ENCODE measurements at regions not wholly inside any gene's neighbourhood (a gene's known extent, or its start where the extent isn't known, plus 50 kb on each side); places are given as distances from the start of the nearest gene placed in this dataset.
"Not testable (repeated sequence)": the region's sequence is repeated elsewhere in the genome, so short reads cannot be mapped to it uniquely, and the experiment has no call there.

DNA sequence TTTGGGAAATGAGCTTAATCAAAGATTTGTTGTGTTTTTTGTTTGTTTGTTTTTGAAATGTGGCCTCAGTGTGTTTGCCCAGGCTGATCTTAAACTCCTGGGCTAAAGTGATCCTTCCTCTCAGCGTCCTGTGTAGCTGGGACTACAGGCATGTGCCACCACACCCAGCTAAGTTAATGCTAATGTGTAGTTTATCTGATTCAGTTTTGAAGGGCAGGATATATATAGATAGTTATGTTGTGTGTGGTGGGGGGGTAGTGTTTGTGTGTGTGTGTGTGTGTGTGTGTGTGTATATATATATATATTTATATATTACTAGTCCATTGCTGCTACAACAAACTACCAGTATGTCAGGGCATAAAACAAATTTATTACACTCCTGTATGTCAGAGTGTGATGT, 108.1 kb upstream of the PTPN20 start:
- DNase-seq (ENCODE audit: low spot score), result not testable (repeated sequence)

DNA sequence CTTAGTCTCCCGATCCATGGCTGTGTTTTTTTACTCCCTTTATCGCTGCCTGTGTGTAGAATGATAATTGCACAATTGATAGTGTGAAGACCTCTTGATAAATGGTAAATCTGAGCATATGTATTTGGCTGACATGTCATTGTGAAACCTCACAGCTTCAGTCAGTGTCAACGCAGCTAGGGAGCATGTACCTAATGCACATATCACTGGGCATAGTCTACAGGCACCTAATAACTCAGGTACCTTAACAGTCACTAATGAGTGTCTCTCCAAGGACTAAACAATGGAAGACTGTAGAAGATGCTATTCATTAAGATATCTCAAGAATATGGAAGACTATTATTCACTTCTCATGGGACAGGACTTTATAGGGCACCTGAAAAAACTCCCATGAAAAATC, 101.0 kb upstream of the PTPN20 start:
- not testable (repeated sequence) for DNase-seq (ENCODE audit: low spot score)

DNA sequence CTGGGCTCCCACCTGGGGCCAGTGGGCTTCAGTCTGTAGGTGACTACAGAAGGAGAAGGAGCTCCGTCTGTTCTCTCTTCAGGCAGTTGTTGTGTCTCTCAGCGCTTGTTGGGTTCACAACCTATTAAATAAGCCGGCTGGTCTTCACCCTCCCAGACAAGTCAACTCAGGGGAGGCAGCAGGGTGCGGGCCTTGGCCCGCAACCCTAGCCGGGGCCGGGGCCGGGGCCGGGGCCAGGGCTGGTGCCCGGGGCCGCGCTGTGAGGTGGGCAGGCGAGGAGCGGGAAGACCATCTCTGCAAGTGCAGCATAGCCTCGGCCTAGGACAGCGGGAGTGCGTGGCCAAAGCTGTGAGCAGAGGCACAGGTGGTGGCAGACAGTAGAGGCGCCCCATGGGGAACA, 95.1 kb upstream of the PTPN20 start:
- DNase-seq (ENCODE audit: low spot score), result not testable (repeated sequence)

DNA sequence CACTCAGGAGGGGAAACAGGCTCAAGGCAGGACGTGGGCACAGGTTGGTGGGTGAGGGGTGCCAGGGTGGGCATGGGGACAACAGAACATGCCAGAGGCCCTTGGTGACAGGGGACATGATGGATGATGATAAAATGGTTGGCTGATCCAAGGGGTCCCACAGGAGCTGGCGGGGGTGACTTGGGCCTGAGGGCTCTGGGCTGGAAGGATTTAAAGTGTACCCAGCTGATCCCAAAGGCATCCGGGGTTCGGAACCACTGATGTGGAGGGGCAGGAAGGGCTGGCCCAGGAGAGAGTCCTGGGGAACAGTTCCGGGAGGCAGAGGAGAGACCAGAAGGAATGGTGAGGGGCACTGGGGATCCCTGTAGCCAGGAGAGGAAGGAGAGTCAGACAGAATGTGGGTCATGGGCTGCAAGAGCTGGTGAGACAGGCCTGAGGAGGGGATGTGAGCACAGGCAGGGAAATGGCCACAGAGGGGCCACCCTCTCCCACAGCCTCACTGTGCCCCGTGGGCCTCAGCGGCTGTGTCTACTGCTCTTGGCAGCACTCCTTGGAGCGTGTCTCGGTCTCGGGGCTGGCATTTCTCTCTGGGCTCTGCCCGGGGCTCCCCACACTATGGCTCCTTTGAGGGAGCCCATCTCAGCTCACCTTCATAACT, 70.7 kb upstream of the PTPN20 start:
- not testable (repeated sequence) for DNase-seq (ENCODE audit: low spot score)

DNA sequence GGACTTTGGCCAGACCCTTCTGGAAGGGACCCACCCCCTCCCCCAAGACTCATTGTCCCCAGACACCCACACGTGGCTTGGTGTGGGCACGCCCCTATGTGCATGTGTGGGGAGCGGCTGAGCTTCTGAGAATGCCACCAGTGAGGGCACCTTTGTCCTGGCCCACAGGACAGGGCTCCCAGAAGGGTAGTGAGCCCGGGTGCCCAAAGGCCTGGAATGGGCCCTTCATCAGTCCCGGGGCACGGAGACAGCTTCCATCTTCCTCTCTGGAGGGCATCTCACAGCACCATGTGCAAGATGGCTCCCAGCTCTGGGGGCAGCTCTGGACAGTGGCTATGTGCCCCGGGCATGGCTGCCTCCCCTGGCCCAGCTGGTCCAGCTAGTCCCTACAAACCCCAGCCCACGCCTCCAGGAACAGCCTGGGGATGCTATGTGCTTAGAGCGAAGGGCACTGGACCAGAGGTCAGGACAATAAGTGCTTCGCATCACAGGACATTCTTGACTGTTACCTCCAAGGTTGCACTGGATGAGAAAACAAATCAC, 70.1 kb upstream of the PTPN20 start:
- not testable (repeated sequence) for DNase-seq (ENCODE audit: low spot score)

DNA sequence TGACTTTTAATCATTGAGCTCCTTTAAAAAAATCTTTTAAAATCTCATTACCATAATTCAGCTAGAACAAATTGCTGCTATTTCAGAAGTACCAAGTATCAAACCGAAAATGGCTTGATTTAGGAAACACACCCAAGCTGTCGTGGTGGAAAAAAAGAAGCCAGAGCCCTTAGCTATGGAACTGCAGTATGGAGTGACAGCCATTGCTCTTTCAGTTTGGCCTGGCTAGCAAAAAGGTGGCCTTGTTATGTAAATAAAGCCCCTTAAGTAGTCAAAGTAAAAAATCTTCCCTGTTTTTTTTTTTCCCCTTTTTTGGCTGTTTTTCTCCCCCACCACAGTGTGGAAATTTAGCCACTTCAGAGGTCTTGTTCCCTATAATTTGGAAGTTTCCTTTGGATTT, 66.0 kb upstream of the PTPN20 start:
- DNase-seq (ENCODE audit: low spot score), result not testable (repeated sequence)

DNA sequence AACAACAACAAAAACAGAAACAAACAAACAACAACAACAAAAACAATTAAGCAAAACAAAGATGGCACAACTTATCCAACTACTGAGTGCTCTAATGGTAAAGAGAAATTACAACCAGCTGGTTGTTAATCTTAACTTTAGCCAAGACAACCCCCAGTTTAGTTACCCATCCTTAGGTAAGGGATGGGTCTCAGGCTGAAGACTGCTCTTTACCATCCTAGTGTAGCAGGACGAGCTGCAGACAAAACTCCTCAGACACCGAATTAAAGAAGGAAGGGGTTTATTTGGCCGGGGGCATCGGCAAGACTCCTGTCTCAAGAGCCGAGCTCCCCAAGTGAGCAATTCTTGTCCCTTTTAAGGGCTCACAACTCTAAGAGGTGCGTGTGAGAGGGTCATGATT, 65.6 kb upstream of the PTPN20 start:
- not testable (repeated sequence) for DNase-seq (ENCODE audit: low spot score)

DNA sequence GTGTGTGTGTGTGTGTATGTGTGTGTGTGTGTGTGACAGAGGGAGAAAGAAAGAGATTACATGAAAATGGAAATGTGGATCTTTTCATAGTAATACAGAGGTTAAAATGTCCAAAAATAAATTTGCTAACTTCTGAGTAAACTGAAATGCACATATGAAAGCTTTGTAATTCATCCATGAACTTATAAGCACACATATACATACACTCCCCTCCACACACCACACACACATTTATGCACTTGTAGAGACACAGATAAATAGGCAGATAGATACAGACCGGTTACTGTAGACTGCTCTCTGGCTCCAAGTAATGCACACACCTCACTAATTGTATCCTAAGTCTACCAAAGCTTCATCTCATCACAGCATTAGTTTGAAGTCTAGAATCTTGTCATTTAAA, 50.5 kb upstream of the PTPN20 start:
- not testable (repeated sequence) for DNase-seq (ENCODE audit: low spot score)
